ENCODE measurements at regions not wholly inside any gene's neighbourhood (a gene's known extent, or its start where the extent isn't known, plus 50 kb on each side); places are given as distances from the start of the nearest gene placed in this dataset.
"Not testable (repeated sequence)": the region's sequence is repeated elsewhere in the genome, so short reads cannot be mapped to it uniquely, and the experiment has no call there.

DNA sequence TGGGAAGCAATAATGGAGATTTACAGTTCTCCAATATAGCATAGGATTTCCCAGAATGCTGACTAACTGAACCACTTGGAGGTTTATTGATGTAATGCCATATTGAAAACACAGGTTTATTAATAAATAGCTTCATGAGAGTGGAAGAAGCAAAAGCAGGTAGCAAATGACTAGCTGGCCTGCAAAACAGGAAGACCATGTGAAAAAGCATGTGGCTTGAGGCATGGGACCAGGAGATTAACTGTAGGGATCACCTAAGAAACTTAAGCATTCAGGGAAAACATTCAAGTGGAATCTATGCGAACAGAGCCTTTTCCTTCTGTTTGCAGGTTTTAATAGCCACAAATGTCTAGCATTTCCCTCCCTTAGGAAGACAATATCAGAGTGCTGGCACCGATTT lies 679.7 kb downstream of the ZEB2 start:
- TF ChIP-seq, protein P1, sequence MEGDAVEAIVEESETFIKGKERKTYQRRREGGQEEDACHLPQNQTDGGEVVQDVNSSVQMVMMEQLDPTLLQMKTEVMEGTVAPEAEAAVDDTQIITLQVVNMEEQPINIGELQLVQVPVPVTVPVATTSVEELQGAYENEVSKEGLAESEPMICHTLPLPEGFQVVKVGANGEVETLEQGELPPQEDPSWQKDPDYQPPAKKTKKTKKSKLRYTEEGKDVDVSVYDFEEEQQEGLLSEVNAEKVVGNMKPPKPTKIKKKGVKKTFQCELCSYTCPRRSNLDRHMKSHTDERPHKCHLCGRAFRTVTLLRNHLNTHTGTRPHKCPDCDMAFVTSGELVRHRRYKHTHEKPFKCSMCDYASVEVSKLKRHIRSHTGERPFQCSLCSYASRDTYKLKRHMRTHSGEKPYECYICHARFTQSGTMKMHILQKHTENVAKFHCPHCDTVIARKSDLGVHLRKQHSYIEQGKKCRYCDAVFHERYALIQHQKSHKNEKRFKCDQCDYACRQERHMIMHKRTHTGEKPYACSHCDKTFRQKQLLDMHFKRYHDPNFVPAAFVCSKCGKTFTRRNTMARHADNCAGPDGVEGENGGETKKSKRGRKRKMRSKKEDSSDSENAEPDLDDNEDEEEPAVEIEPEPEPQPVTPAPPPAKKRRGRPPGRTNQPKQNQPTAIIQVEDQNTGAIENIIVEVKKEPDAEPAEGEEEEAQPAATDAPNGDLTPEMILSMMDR (IDR thresholded peaks at IDR 0.05; ENCODE audit: low read depth, low read length) = no peak
- DNase-seq (ENCODE audit: low read depth in 2 of 2) = no peak
- H3K4me3 ChIP-seq (replicated peaks in 1 of 2; ENCODE audit: low read depth in 2 of 2, low read length in 2 of 2) = no peak overlapping the region

DNA sequence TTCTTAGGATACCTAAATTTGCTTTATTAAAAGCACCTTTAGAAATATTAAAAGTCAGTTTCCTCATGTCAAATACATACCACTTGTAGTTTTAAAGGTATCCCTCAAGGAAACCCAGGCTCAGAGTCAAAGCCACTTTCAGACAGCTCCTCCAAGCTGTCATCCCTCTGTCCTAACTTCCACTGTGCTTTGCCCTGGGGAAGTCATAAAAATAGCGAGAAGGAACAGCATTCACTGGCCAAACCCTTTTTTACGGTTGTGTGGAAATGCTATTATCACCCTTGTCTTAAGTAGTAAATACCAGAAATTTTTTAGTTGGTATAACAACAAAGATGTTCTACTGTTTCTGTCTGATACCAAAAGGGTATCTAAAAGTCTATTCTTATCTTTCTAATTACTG lies 680.5 kb downstream of the ZEB2 start:
- TF ChIP-seq, protein P1 (IDR thresholded peaks at IDR 0.05; ENCODE audit: low read depth, low read length) = no peak
- DNase-seq (ENCODE audit: low read depth in 2 of 2) = no peak

DNA sequence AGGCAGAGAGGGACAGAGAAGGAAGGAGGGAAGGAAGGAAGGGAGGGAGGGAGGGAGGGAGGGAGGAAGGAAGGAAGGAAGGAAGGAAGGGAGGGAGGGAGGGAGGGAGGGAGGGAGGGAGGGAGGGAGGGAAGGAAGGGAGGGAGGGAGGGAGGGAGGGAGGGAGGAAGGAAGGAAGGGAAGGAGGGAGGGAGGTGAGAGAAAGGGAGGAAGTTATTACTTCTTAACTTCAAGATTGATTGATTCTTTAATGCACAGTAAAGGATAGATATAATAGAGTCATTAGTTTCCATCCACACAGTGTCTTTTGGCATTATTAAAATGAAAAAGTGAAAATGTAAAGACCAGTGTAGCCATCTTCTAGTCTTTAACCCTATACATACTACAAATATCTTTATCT lies 682.9 kb downstream of the ZEB2 start:
- H3K4me3 ChIP-seq (replicated peaks in 1 of 2; ENCODE audit: low read depth in 2 of 2, low read length in 2 of 2); DNase-seq (ENCODE audit: low read depth in 2 of 2): not testable (repeated sequence)

More for the DNA sequence above, 680.5 kb downstream of the ZEB2 start:
- no peak overlapping the region for H3K4me3 ChIP-seq (replicated peaks in 1 of 2; ENCODE audit: low read depth in 2 of 2, low read length in 2 of 2)

DNA sequence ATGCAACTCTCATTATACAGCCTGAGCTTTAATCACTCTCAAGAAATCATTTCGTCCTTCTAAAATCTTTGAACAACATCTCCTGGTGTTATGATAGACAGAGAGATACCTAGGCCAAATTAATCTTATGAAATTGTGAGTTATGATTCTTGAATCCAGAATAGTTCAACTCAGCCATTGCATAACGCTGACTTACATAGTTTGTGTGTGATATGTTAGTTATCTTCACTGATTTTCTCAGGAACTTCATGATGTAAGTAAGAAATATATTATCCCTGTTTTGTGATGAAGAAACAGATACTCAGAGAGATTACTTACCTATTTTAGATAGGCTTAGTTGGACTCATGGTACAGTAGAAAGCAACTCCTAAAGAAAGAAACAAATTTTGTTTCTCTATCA lies 684.4 kb downstream of the ZEB2 start:
- no peak for DNase-seq (ENCODE audit: low read depth in 2 of 2)
- H3K4me3 ChIP-seq (replicated peaks in 1 of 2; ENCODE audit: low read depth in 2 of 2, low read length in 2 of 2) = no peak overlapping the region
- TF ChIP-seq, protein P1 (IDR thresholded peaks at IDR 0.05; ENCODE audit: low read depth, low read length) = no peak

DNA sequence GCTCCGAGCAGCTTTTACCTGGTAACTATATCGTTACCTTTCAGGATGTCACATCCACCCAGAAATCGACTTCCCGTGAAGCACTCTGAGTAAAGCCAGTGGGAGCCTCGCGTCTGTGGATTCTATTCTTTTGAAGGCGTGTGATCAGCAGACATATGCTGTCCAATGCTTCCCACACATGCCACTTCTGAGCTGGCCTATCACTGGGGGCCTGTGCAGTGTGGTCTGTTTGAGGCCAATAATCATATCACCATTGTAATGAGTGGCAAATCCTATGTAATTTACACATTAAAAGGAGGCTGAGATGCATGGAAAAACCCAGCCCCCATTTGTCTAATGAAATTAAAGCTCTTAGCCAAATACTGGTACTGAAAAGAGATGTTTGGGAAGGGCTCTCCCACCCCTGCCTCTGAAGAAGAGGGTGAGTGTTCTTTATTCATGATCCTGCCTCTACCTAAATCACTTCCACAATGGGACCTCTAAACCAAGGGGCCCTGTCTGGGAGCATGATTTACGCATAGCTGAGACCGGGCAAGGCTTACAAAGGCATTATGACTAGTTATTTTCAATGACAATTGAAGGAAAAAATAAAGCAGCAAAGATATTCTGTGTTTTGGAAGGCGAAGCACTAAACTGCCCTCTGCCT lies 686.8 kb downstream of the ZEB2 start:
- TF ChIP-seq, protein P1 (IDR thresholded peaks at IDR 0.05; ENCODE audit: low read depth, low read length) = no peak
- DNase-seq (ENCODE audit: low read depth in 2 of 2) = no peak
- no peak overlapping the region for H3K4me3 ChIP-seq (replicated peaks in 1 of 2; ENCODE audit: low read depth in 2 of 2, low read length in 2 of 2)

DNA sequence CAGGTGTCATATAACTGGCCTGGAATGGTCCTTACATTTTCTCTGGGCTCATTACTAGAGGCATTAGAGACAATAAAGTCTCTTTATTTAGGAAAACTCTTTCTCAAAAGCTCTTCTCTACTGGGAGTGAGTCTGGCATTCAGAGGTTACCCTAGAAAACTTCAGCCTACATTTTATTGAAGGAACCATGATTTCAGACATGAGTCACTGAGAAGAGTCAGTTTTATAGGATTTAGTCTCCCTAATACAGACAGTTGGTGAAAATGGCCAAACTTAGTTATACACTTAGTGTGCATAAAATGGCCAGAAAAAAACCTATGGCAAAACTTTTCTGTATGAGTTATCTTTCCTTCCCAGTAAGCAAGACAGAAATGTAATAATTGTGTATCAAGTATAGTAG lies 689.4 kb downstream of the ZEB2 start:
- DNase-seq (ENCODE audit: low read depth in 2 of 2) = no peak
- H3K4me3 ChIP-seq (replicated peaks in 1 of 2; ENCODE audit: low read depth in 2 of 2, low read length in 2 of 2) = no peak overlapping the region
- TF ChIP-seq, protein P1 (IDR thresholded peaks at IDR 0.05; ENCODE audit: low read depth, low read length) = no peak

DNA sequence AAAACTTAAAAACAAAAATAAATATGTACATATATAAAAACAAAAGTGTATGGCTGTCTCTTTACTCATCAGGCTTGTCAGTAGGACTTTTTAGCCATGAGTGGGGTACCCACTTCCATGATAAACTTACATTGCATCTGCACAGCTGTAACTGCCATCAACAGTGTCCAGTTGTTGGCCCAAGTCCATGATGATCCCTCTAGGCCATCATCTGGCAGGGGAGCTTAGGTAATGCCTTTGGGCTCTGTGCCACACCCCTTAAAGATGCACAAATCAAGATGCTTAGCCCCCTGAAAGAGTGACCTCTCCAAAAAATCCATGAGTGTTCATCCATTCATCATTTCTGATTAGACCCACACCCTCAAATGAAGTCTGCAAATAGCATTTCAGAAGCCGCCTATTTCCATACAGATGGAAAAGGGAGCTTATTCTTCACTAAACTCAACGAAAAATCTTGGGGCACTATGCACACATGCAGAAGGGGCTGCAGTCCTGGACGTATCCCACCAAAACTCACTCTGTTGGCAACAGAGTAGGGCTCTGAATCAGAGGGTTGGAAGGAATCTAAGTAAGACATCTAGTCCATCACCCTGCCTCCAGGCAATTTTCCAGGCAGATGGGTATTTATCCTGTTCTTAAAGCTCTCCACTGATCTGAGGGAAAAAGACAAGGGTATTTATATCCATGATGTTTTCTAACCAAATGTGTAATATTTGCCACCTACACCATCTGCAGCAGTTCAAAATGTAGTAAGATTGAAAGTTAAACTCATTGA lies 691.0 kb downstream of the ZEB2 start:
- TF ChIP-seq, protein P1 (IDR thresholded peaks at IDR 0.05; ENCODE audit: low read depth, low read length) = no peak
- no peak for DNase-seq (ENCODE audit: low read depth in 2 of 2)
- no peak overlapping the region for H3K4me3 ChIP-seq (replicated peaks in 1 of 2; ENCODE audit: low read depth in 2 of 2, low read length in 2 of 2)
